ENCODE measurements at regions not wholly inside any gene's neighbourhood (a gene's known extent, or its start where the extent isn't known, plus 50 kb on each side); places are given as distances from the start of the nearest gene placed in this dataset.

DNA sequence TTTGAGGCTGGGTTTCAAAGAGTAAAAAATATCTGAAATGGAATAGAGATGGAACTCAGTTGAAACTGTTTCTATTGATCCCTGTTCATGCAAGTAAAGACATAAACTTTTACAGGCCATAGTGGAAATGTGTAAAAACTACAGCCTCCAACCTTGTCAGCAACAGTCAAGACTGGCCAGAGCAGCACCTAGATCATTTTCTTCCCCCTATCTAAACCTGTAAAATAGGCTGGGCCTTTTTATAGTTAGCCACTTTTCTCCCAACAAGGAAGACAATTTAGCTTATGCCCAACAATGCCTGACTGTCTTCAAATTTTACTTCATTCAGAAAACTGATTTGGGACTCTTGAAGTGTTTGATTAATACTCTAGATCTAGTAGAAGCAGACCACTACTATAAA is 91.5 kb upstream of the CMC1 start:
- Histone ChIP-seq H3K4me1 (ENCODE audit: insufficient read depth, low read length) (peaks cover 21% of the 10 kb centered on the region), H3K79me2 (ENCODE audit: insufficient read depth, low read length) (no peaks in the 10 kb centered on the region), H3K9ac (ENCODE audit: low read depth, low read length) (no peak overlapping the region), H4K20me1 (ENCODE audit: insufficient read depth, low read length) (no peaks in the 10 kb centered on the region), H3K36me3 (ENCODE audit: insufficient read depth, low read length) (no peaks in the 10 kb centered on the region), H3K27me3 (ENCODE audit: insufficient read depth, low read length, poor library complexity) (no peaks in the 10 kb centered on the region), H3K4me3 (ENCODE audit: low read depth in 1 of 2, low read length in 2 of 2) (no peak overlapping the region), H3K9me3 (ENCODE audit: insufficient read depth, low read length, severe bottlenecking) (peaks cover 5% of the 10 kb centered on the region), H2AFZ (ENCODE audit: low read depth, low read length) (no peak overlapping the region), H3K4me2 (ENCODE audit: insufficient read depth, low read length) (no peak overlapping the region), H3K27ac (ENCODE audit: low read length) (no peak overlapping the region)
- no peak for TF ChIP-seq EZH2 (IDR thresholded peaks at IDR 0.05; ENCODE audit: borderline replicate concordance, low read depth, low read length, severe bottlenecking)
- no peak for TF ChIP-seq CTCF (IDR thresholded peaks at IDR 0.05; ENCODE audit: borderline replicate concordance, extremely low read depth, low read length, poor library complexity, severe bottlenecking)
- ATAC-seq (ENCODE audit: insufficient read depth, low read depth): no peak
- DNase-seq: no peak

- no peak overlapping the region for H3K27ac ChIP-seq (ENCODE audit: low read length)
- no peaks in the 10 kb centered on the region for H3K27me3 ChIP-seq (ENCODE audit: insufficient read depth, low read length, poor library complexity)
- H3K36me3 ChIP-seq (ENCODE audit: insufficient read depth, low read length): no peaks in the 10 kb centered on the region
- TF ChIP-seq EZH2 (IDR thresholded peaks at IDR 0.05; ENCODE audit: borderline replicate concordance, low read depth, low read length, severe bottlenecking) (no peak), CTCF (IDR thresholded peaks at IDR 0.05; ENCODE audit: borderline replicate concordance, extremely low read depth, low read length, poor library complexity, severe bottlenecking) (no peak)
- no peak overlapping the region for H3K9ac ChIP-seq (ENCODE audit: low read depth, low read length)
- H3K9me3 ChIP-seq (ENCODE audit: insufficient read depth, low read length, severe bottlenecking): peaks cover 5% of the 10 kb centered on the region
- ATAC-seq (ENCODE audit: insufficient read depth, low read depth): peak; percentile 51; the same call in 1 of the 3 replicates
- no peak for DNase-seq
- H4K20me1 ChIP-seq (ENCODE audit: insufficient read depth, low read length): no peaks in the 10 kb centered on the region
- H3K79me2 ChIP-seq (ENCODE audit: insufficient read depth, low read length): no peaks in the 10 kb centered on the region
- no peak overlapping the region for H3K4me2 ChIP-seq (ENCODE audit: insufficient read depth, low read length)
- H2AFZ ChIP-seq (ENCODE audit: low read depth, low read length): no peak overlapping the region
- peaks cover 21% of the 10 kb centered on the region for H3K4me1 ChIP-seq (ENCODE audit: insufficient read depth, low read length)
- H3K4me3 ChIP-seq (ENCODE audit: low read depth in 1 of 2, low read length in 2 of 2): no peak overlapping the region
Observed at GRCh38 chr3:28150465-28151206, 90.8 kb upstream of the CMC1 start.

DNA sequence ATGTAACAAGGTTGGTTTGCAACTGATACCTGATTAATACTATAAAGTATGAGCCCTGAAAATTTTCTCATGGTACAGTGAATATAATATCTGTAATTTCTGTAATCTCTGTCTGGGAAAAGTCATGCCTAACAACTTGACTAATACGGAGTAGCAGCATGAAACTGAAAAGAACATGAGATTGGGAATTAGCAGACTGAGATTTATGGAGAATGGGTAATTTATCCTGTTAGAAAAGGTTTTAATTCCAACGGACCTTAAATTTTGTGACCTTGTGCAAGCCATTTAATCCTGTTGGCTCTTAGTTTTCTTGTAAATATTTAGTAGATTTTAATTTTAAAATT is 90.2 kb upstream of the CMC1 start:
- no peak overlapping the region for H3K9ac ChIP-seq (ENCODE audit: low read depth, low read length)
- H3K27ac ChIP-seq (ENCODE audit: low read length): no peak overlapping the region
- DNase-seq (no peak), ATAC-seq (ENCODE audit: insufficient read depth, low read depth) (no peak)
- H3K9me3 ChIP-seq (ENCODE audit: insufficient read depth, low read length, severe bottlenecking): peaks cover 5% of the 10 kb centered on the region
- H3K4me2 ChIP-seq (ENCODE audit: insufficient read depth, low read length): no peak overlapping the region
- H3K79me2 ChIP-seq (ENCODE audit: insufficient read depth, low read length): no peaks in the 10 kb centered on the region
- H3K4me3 ChIP-seq (ENCODE audit: low read depth in 1 of 2, low read length in 2 of 2): no peak overlapping the region
- no peak for TF ChIP-seq EZH2 (IDR thresholded peaks at IDR 0.05; ENCODE audit: borderline replicate concordance, low read depth, low read length, severe bottlenecking)
- TF ChIP-seq CTCF (IDR thresholded peaks at IDR 0.05; ENCODE audit: borderline replicate concordance, extremely low read depth, low read length, poor library complexity, severe bottlenecking): no peak
- H2AFZ ChIP-seq (ENCODE audit: low read depth, low read length): 0 out of 2 replicates have a peak overlapping the region, but pooled peaks have one; percentile 33
- H4K20me1 ChIP-seq (ENCODE audit: insufficient read depth, low read length): no peaks in the 10 kb centered on the region
- no peaks in the 10 kb centered on the region for H3K27me3 ChIP-seq (ENCODE audit: insufficient read depth, low read length, poor library complexity)
- H3K4me1 ChIP-seq (ENCODE audit: insufficient read depth, low read length): peaks cover 21% of the 10 kb centered on the region
- H3K36me3 ChIP-seq (ENCODE audit: insufficient read depth, low read length): no peaks in the 10 kb centered on the region

Data from DND-41 (cell line).